ENCODE measurements at regions not wholly inside any gene's neighbourhood (a gene's known extent, or its start where the extent isn't known, plus 50 kb on each side); places are given as distances from the start of the nearest gene placed in this dataset.

DNA sequence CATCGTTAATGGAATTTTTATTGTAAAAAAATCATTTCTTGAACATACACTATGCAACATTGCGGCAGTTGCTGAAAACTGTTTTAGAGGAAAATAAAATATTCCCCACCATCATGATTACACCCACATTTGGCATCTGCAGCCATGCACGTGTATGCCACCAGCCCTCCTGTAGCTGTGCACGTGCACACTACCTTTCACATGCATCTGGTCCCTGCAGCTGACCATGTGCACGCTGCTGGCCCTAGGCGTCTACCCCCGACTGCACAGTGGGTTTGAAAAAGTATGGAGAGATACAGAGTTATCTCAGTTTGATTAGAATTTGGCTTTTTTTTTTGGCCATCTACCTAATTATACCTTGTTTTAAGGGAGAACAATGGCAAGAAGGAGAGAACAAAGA is 569.8 kb upstream of the IGFBP7 start:
- no peaks in the 10 kb centered on the region for H3K9me3 ChIP-seq (ENCODE audit: control insufficient read depth in 2 of 2, low read length in 2 of 2)
- ATAC-seq (ENCODE audit: low read depth in 2 of 2) (no peak), DNase-seq (no peak)
- H3K36me3 Mint-ChIP-seq = no peaks in the 10 kb centered on the region
- no peak overlapping the region for H3K27ac ChIP-seq (ENCODE audit: insufficient read depth, low read length, poor library complexity, severe bottlenecking)
- H3K4me1 Mint-ChIP-seq = no peaks in the 10 kb centered on the region
- no peaks in the 10 kb centered on the region for H3K27me3 Mint-ChIP-seq
- H3K9me3 Mint-ChIP-seq = peaks cover 0 to 16% (median 2%) of the 10 kb centered on the region in 7 donors
- H3K27ac Mint-ChIP-seq = no peak overlapping the region
- no peak overlapping the region for H3K4me3 Mint-ChIP-seq
- H3K4me3 ChIP-seq (ENCODE audit: low read depth, low read length) = no peak overlapping the region
- no peaks in the 10 kb centered on the region for H3K36me3 ChIP-seq (ENCODE audit: control insufficient read depth, insufficient read depth, low read length)
- no peaks in the 10 kb centered on the region for H3K27me3 ChIP-seq (ENCODE audit: control insufficient read depth, insufficient read depth, low read length)
- H3K4me1 ChIP-seq (ENCODE audit: control insufficient read depth, insufficient read depth, low read length, poor library complexity, severe bottlenecking) = no peaks in the 10 kb centered on the region

DNA sequence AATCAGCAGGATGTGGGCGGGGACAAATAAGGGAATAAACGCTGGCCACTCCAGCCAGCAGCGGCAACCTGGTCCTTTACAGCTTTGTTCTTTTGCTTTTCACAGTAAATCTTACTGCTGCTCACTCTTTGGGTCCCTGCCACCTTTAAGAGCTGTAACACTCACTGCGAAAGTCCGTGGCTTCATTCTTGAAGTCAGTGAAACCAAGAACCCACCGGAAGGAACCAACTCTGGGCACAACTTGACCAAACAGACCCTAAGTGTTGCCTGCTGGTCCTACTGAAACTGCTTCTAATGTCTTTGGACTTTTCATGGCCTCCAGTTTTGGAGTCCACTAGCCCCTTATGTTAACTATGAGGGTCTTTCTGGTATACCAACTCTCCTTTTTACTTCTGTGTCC is 566.2 kb upstream of the IGFBP7 start:
- ATAC-seq (ENCODE audit: low read depth in 2 of 2) = no peak
- Mint-ChIP-seq H3K36me3 (no peaks in the 10 kb centered on the region), H3K4me3 (no peak overlapping the region), H3K27me3 (no peaks in the 10 kb centered on the region), H3K9me3 (peaks cover 0 to 19% (median 4%) of the 10 kb centered on the region in 7 donors), H3K4me1 (no peaks in the 10 kb centered on the region), H3K27ac (no peak overlapping the region)
- Histone ChIP-seq H3K27me3 (ENCODE audit: control insufficient read depth, insufficient read depth, low read length) (no peaks in the 10 kb centered on the region), H3K9me3 (ENCODE audit: control insufficient read depth in 2 of 2, low read length in 2 of 2) (peaks cover 0 to 6% of the 10 kb centered on the region in 2 experiments), H3K4me3 (ENCODE audit: low read depth, low read length) (no peak overlapping the region), H3K27ac (ENCODE audit: insufficient read depth, low read length, poor library complexity, severe bottlenecking) (no peak overlapping the region), H3K36me3 (ENCODE audit: control insufficient read depth, insufficient read depth, low read length) (no peaks in the 10 kb centered on the region), H3K4me1 (ENCODE audit: control insufficient read depth, insufficient read depth, low read length, poor library complexity, severe bottlenecking) (no peaks in the 10 kb centered on the region)
- no peak for DNase-seq

DNA sequence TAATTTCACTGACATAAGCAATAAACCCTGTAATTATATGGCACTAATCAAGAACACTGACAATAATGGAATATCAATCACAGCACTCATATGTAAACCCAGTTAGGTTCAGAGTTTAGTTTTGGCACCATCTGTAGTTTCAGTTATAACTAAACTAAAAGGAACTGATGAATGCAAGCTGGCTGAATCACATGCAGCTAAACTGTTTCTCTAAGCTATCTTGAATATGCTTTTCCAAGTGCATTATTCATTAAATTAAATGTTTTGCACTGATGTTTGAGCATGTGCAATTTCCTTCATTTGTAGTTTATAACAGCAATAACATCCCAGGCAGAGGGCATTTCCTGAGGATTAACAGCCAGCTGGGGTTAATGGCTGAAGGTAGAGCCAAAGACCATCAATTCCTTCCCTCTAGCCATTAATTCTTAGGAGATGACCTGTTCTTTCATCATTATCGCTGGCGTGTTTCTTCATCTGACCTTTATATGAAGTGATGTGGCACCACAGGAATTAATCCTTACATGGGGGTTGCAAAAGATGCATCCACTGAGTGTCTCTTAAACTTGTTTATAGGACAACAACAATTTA is 562.8 kb upstream of the IGFBP7 start:
- Mint-ChIP-seq H3K4me3 (no peak overlapping the region), H3K27me3 (no peaks in the 10 kb centered on the region), H3K9me3 (peaks cover 0 to 18% (median 6%) of the 10 kb centered on the region in 7 donors), H3K27ac (no peak overlapping the region), H3K36me3 (no peaks in the 10 kb centered on the region), H3K4me1 (no peaks in the 10 kb centered on the region)
- Histone ChIP-seq H3K4me3 (ENCODE audit: low read depth, low read length) (no peak overlapping the region), H3K9me3 (ENCODE audit: control insufficient read depth in 2 of 2, low read length in 2 of 2) (peaks cover 0 to 6% of the 10 kb centered on the region in 2 experiments), H3K27me3 (ENCODE audit: control insufficient read depth, insufficient read depth, low read length) (no peaks in the 10 kb centered on the region), H3K4me1 (ENCODE audit: control insufficient read depth, insufficient read depth, low read length, poor library complexity, severe bottlenecking) (no peaks in the 10 kb centered on the region), H3K36me3 (ENCODE audit: control insufficient read depth, insufficient read depth, low read length) (no peaks in the 10 kb centered on the region), H3K27ac (ENCODE audit: insufficient read depth, low read length, poor library complexity, severe bottlenecking) (no peak overlapping the region)
- DNase-seq (no peak), ATAC-seq (ENCODE audit: low read depth in 2 of 2) (no peak)

DNA sequence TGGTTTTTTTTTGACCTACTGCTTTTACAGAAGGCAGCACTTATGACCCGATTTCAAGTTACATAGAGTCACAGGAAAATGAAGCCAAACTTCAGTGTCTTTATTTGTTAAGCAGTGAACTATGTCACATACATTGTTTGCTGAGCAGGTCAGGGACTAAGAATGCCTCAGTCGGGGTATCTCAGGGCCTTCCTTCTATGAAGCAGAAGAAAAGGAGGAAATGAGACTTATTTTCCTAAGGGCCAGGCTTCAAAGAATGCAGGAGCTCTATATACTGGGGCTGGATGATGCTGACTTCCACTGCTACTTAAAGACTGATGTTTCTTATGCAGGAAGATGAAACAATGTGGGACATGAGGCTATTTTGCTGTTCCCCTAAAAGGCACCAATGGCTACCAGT is 558.4 kb upstream of the IGFBP7 start:
- H3K36me3 Mint-ChIP-seq = no peaks in the 10 kb centered on the region
- no peaks in the 10 kb centered on the region for H3K4me1 Mint-ChIP-seq
- H3K9me3 Mint-ChIP-seq = peaks cover 0 to 14% (median 7%) of the 10 kb centered on the region in 7 donors
- no peak overlapping the region for H3K4me3 Mint-ChIP-seq
- no peaks in the 10 kb centered on the region for H3K27me3 Mint-ChIP-seq
- no peak for ATAC-seq (ENCODE audit: low read depth in 2 of 2)
- no peak overlapping the region for H3K27ac Mint-ChIP-seq
- Histone ChIP-seq H3K9me3 (ENCODE audit: control insufficient read depth in 2 of 2, low read length in 2 of 2) (no peaks in the 10 kb centered on the region), H3K27me3 (ENCODE audit: control insufficient read depth, insufficient read depth, low read length) (no peaks in the 10 kb centered on the region), H3K4me3 (ENCODE audit: low read depth, low read length) (no peak overlapping the region), H3K27ac (ENCODE audit: insufficient read depth, low read length, poor library complexity, severe bottlenecking) (no peak overlapping the region), H3K4me1 (ENCODE audit: control insufficient read depth, insufficient read depth, low read length, poor library complexity, severe bottlenecking) (no peaks in the 10 kb centered on the region), H3K36me3 (ENCODE audit: control insufficient read depth, insufficient read depth, low read length) (no peaks in the 10 kb centered on the region)
- DNase-seq = no peak

DNA sequence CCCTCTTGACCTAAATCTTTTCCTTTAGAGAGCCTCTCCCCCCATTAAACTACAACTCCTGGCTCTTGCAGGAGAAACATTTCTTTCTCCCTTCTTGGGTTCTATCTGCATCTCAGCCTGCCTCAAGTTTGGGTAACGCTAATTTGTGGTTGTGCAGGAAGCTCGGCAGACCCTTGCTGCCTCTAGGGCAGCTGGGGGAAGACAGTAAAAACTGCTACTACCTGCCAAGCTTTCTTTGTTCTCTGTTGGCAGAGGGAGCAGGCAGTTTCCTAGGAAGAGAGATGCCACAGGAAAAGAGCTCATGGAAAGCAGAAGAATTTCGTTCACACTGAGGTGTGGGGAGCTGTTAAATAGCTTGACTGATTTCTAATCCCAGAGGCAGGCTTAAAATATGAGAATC is 555.6 kb upstream of the IGFBP7 start:
- H3K36me3 Mint-ChIP-seq = no peaks in the 10 kb centered on the region
- ATAC-seq (ENCODE audit: low read depth in 2 of 2) = no peak
- Histone ChIP-seq H3K36me3 (ENCODE audit: control insufficient read depth, insufficient read depth, low read length) (no peaks in the 10 kb centered on the region), H3K9me3 (ENCODE audit: control insufficient read depth in 2 of 2, low read length in 2 of 2) (no peaks in the 10 kb centered on the region), H3K4me3 (ENCODE audit: low read depth, low read length) (no peak overlapping the region), H3K4me1 (ENCODE audit: control insufficient read depth, insufficient read depth, low read length, poor library complexity, severe bottlenecking) (no peaks in the 10 kb centered on the region), H3K27me3 (ENCODE audit: control insufficient read depth, insufficient read depth, low read length) (no peaks in the 10 kb centered on the region), H3K27ac (ENCODE audit: insufficient read depth, low read length, poor library complexity, severe bottlenecking) (no peak overlapping the region)
- no peaks in the 10 kb centered on the region for H3K27me3 Mint-ChIP-seq
- peaks cover 0 to 14% (median 4%) of the 10 kb centered on the region in 7 donors for H3K9me3 Mint-ChIP-seq
- no peak overlapping the region for H3K4me3 Mint-ChIP-seq
- H3K4me1 Mint-ChIP-seq = no peaks in the 10 kb centered on the region
- H3K27ac Mint-ChIP-seq = no peak overlapping the region
- DNase-seq = no peak

DNA sequence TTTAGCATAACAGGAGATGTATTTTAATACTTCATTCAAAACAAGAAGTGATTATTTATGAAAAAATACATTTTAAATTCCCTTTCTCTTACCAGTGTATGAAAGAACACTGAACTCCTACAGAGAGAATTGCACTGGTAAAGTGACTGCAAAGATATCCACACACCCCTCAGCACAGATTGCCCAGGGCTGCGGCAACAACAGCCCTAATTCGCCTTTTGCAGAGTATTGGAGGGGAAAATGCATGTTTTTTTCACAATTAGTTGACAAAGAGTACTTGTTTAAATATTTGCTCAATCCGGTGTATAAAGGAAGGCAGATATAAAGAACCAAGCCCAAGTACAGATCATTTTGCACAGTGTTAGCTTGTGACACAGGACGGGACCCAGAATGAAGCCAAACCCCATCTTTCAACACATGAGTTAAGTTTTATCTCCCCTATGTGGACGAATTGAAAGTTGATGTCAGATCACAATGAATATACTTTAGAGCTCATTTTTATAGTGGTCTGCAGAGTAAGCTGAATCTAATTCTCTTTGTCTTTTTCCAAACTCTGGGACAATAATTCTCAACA is 551.4 kb upstream of the IGFBP7 start:
- no peaks in the 10 kb centered on the region for H3K4me1 Mint-ChIP-seq
- Histone ChIP-seq H3K27ac (ENCODE audit: insufficient read depth, low read length, poor library complexity, severe bottlenecking) (no peak overlapping the region), H3K36me3 (ENCODE audit: control insufficient read depth, insufficient read depth, low read length) (no peaks in the 10 kb centered on the region), H3K27me3 (ENCODE audit: control insufficient read depth, insufficient read depth, low read length) (no peaks in the 10 kb centered on the region), H3K4me3 (ENCODE audit: low read depth, low read length) (no peak overlapping the region), H3K4me1 (ENCODE audit: control insufficient read depth, insufficient read depth, low read length, poor library complexity, severe bottlenecking) (no peaks in the 10 kb centered on the region), H3K9me3 (ENCODE audit: control insufficient read depth in 2 of 2, low read length in 2 of 2) (no peaks in the 10 kb centered on the region)
- no peak overlapping the region for H3K27ac Mint-ChIP-seq
- no peak overlapping the region for H3K4me3 Mint-ChIP-seq
- no peaks in the 10 kb centered on the region for H3K36me3 Mint-ChIP-seq
- ATAC-seq (ENCODE audit: low read depth in 2 of 2) (no peak), DNase-seq (no peak)
- peaks cover 3 to 11% (median 4%) of the 10 kb centered on the region in 7 donors for H3K9me3 Mint-ChIP-seq
- H3K27me3 Mint-ChIP-seq = no peaks in the 10 kb centered on the region

DNA sequence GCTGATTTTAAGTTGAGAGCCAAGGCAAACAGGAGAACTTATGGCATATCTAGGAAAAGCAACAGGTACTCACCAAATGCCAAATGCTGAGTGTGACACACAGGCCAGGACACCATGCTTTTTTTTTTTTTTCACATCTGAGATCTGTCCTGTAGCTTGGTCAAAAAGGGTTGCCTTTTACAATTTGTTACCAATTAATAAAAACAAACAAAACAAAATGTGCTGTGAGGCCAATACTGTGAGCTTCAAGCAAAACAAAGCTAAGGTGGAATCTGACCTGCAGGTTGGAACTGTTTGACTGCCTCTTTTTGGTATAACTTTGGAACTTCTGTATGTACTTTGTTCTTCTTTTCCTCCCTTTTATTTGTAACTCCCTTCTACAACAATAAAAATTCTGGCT is 548.5 kb upstream of the IGFBP7 start:
- Histone ChIP-seq H3K27me3 (ENCODE audit: control insufficient read depth, insufficient read depth, low read length) (no peaks in the 10 kb centered on the region), H3K36me3 (ENCODE audit: control insufficient read depth, insufficient read depth, low read length) (no peaks in the 10 kb centered on the region), H3K9me3 (ENCODE audit: control insufficient read depth in 2 of 2, low read length in 2 of 2) (no peaks in the 10 kb centered on the region), H3K4me1 (ENCODE audit: control insufficient read depth, insufficient read depth, low read length, poor library complexity, severe bottlenecking) (no peaks in the 10 kb centered on the region), H3K27ac (ENCODE audit: insufficient read depth, low read length, poor library complexity, severe bottlenecking) (no peak overlapping the region), H3K4me3 (ENCODE audit: low read depth, low read length) (no peak overlapping the region)
- Mint-ChIP-seq H3K36me3 (no peaks in the 10 kb centered on the region), H3K4me3 (no peak overlapping the region), H3K4me1 (no peaks in the 10 kb centered on the region), H3K9me3 (peaks cover 4 to 12% (median 5%) of the 10 kb centered on the region in 7 donors), H3K27me3 (no peaks in the 10 kb centered on the region), H3K27ac (no peak overlapping the region)
- no peak for DNase-seq
- ATAC-seq (ENCODE audit: low read depth in 2 of 2) = no peak

DNA sequence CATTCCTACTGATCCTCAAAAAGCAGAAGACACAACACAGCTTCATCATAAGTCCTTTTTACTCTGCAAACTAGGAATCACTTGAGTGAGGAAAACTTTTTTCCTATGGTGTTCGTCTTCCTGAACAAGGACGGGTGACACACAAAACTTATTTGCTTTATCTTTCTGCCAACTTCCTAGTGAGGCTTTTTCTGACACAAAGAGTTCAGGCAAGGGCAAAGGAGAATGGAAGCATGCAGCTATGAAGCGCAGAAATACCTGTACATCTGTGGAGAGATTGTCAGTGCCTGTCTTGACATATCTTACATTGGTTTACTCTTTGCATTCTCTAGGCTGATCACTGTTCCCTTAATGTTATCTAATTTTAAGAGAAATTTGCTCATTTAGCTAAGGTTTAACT is 548.0 kb upstream of the IGFBP7 start:
- H3K4me1 Mint-ChIP-seq = no peaks in the 10 kb centered on the region
- H3K4me3 ChIP-seq (ENCODE audit: low read depth, low read length) = no peak overlapping the region
- no peak overlapping the region for H3K27ac Mint-ChIP-seq
- H3K36me3 Mint-ChIP-seq = no peaks in the 10 kb centered on the region
- no peaks in the 10 kb centered on the region for H3K27me3 ChIP-seq (ENCODE audit: control insufficient read depth, insufficient read depth, low read length)
- no peak overlapping the region for H3K4me3 Mint-ChIP-seq
- no peaks in the 10 kb centered on the region for H3K9me3 ChIP-seq (ENCODE audit: control insufficient read depth in 2 of 2, low read length in 2 of 2)
- no peaks in the 10 kb centered on the region for H3K27me3 Mint-ChIP-seq
- ATAC-seq (ENCODE audit: low read depth in 2 of 2) (no peak), DNase-seq (no peak)
- H3K36me3 ChIP-seq (ENCODE audit: control insufficient read depth, insufficient read depth, low read length) = no peaks in the 10 kb centered on the region
- no peaks in the 10 kb centered on the region for H3K4me1 ChIP-seq (ENCODE audit: control insufficient read depth, insufficient read depth, low read length, poor library complexity, severe bottlenecking)
- H3K27ac ChIP-seq (ENCODE audit: insufficient read depth, low read length, poor library complexity, severe bottlenecking) = no peak overlapping the region
- H3K9me3 Mint-ChIP-seq = peaks cover 4 to 12% (median 5%) of the 10 kb centered on the region in 7 donors

All from CD4-positive, CD25-positive, alpha-beta regulatory T cell (primary cell).